Gastroesophageal sphincter (tissue), 3 donors: ENCODE measurements at regions not wholly inside any gene's neighbourhood (a gene's known extent, or its start where the extent isn't known, plus 50 kb on each side); places are given as distances from the start of the nearest gene placed in this dataset.

Experiments used
- EP300 ChIP-seq: sonication (generic); formaldehyde crosslinking; IDR thresholded peaks from one replicate; pipeline ENCODE4 v1.6.1; 2017; ENCODE audit warnings: antibody characterized with exemption, mild to moderate bottlenecking
- POLR2A ChIP-seq, 2 donors: fragments of 450-650 bp; IDR thresholded peaks; one replicate each; pipeline ENCODE4 v1.6.1; 2017; ENCODE audit warnings: antibody characterized with exemption in 2 of 2, mild to moderate bottlenecking in 2 of 2, moderate library complexity in 1 of 2
- TF ChIP-seq, protein P1 (sequence below), 4 experiments: fragments of 200-600 bp in 2 of 4; fragments of 450-650 bp in 2 of 4; sonication (generic) in 1 of 4; IDR thresholded peaks; one replicate each; pipeline ENCODE4 v1.5.1; 2017 to 2019; ENCODE audit warnings: antibody characterized with exemption in 4 of 4, mild to moderate bottlenecking in 2 of 4, moderate library complexity in 2 of 4

GRCh38 chr4:136755531-136755916, 776.8 kb downstream of the PCDH18 start:
- TF ChIP-seq, protein P1, sequence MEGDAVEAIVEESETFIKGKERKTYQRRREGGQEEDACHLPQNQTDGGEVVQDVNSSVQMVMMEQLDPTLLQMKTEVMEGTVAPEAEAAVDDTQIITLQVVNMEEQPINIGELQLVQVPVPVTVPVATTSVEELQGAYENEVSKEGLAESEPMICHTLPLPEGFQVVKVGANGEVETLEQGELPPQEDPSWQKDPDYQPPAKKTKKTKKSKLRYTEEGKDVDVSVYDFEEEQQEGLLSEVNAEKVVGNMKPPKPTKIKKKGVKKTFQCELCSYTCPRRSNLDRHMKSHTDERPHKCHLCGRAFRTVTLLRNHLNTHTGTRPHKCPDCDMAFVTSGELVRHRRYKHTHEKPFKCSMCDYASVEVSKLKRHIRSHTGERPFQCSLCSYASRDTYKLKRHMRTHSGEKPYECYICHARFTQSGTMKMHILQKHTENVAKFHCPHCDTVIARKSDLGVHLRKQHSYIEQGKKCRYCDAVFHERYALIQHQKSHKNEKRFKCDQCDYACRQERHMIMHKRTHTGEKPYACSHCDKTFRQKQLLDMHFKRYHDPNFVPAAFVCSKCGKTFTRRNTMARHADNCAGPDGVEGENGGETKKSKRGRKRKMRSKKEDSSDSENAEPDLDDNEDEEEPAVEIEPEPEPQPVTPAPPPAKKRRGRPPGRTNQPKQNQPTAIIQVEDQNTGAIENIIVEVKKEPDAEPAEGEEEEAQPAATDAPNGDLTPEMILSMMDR (IDR thresholded peaks at IDR 0.05): no peak
- TF ChIP-seq POLR2A (IDR thresholded peaks at IDR 0.05) (no peak), EP300 (no peak)
